Activated naive CD8-positive, alpha-beta T cell treated with anti-CD3 and anti-CD28 coated beads, Interleukin-2, amount 10 ng/mL, durations not matched to agents 7 days and 5 days (primary cell): ENCODE measurements at regions not wholly inside any gene's neighbourhood (a gene's known extent, or its start where the extent isn't known, plus 50 kb on each side); places are given as distances from the start of the nearest gene placed in this dataset.
"Not testable (repeated sequence)": the region's sequence is repeated elsewhere in the genome, so short reads cannot be mapped to it uniquely, and the experiment has no call there.

Experiments used
- ATAC-seq: fragments of 150-1000 bp; cut with Tn5 transposase; one replicate; pipeline ENCODE4 v1.10.0; 2021; ENCODE audit warnings: low read depth, moderate library complexity
- POLR2A ChIA-PET: fragments of 350-600 bp; sonication (Branson Sonifier 250); formaldehyde crosslinking; loops from one replicate; lab custom pipeline; 2021; ENCODE audit warnings: antibody characterized with exemption; lab: Charles Lee
- DNase-seq: peaks from one replicate; pipeline ENCODE4 v3.0.0; 2021
- H3K27ac Mint-ChIP-seq: one replicate; pipeline ENCODE4 v1.8.0; 2022; ENCODE audit warnings: mild to moderate bottlenecking, mixed read lengths
- H3K27me3 Mint-ChIP-seq: one replicate; pipeline ENCODE4 v1.8.0; 2022; ENCODE audit warnings: mild to moderate bottlenecking, moderate library complexity, mixed read lengths
- H3K36me3 Mint-ChIP-seq: one replicate; pipeline ENCODE4 v1.8.0; 2021; ENCODE audit warnings: mild to moderate bottlenecking, mixed read lengths
- H3K4me1 Mint-ChIP-seq: one replicate; pipeline ENCODE4 v1.8.0; 2021; ENCODE audit warnings: mixed read lengths
- H3K4me3 Mint-ChIP-seq: one replicate; pipeline ENCODE4 v1.8.0; 2022; ENCODE audit warnings: mild to moderate bottlenecking, moderate library complexity, mixed read lengths
- H3K9me3 Mint-ChIP-seq: one replicate; pipeline ENCODE4 v1.8.0; 2021; ENCODE audit warnings: mixed read lengths

GRCh38 chr20:55009066-55009465 is 533.7 kb downstream of the DOK5 start:
- Mint-ChIP-seq H3K4me1 (no peaks in the 10 kb centered on the region), H3K36me3 (no peaks in the 10 kb centered on the region), H3K4me3 (no peak overlapping the region), H3K27me3 (no peaks in the 10 kb centered on the region), H3K9me3 (no peaks in the 10 kb centered on the region), H3K27ac (no peak overlapping the region)
- DNase-seq (no peak), ATAC-seq (no peak)
- POLR2A ChIA-PET, result no interaction called here

GRCh38 chr20:55004044-55004443 is 528.7 kb downstream of the DOK5 start:
- Mint-ChIP-seq H3K4me3 (no peak overlapping the region), H3K27me3 (no peaks in the 10 kb centered on the region), H3K36me3 (no peaks in the 10 kb centered on the region), H3K9me3 (peaks cover 3% of the 10 kb centered on the region), H3K4me1 (no peaks in the 10 kb centered on the region), H3K27ac (no peak overlapping the region)
- ATAC-seq (no peak), DNase-seq (no peak)
- POLR2A ChIA-PET, result no interaction called here

- POLR2A ChIA-PET, result no interaction called here
- peaks cover 4% of the 10 kb centered on the region for H3K9me3 Mint-ChIP-seq
- no peak for ATAC-seq
- no peak for DNase-seq
- no peaks in the 10 kb centered on the region for H3K27me3 Mint-ChIP-seq
- H3K27ac Mint-ChIP-seq, result no peak overlapping the region
- H3K4me1 Mint-ChIP-seq, result no peaks in the 10 kb centered on the region
- no peaks in the 10 kb centered on the region for H3K36me3 Mint-ChIP-seq
- no peak overlapping the region for H3K4me3 Mint-ChIP-seq
These were observed 520.2 kb downstream of the DOK5 start for GRCh38 chr20:54995553-54995952.

- Mint-ChIP-seq H3K27me3 (no peaks in the 10 kb centered on the region), H3K4me1 (no peaks in the 10 kb centered on the region), H3K9me3 (peaks cover 4% of the 10 kb centered on the region), H3K36me3 (no peaks in the 10 kb centered on the region), H3K4me3 (no peak overlapping the region), H3K27ac (no peak overlapping the region)
- POLR2A ChIA-PET, result no interaction called here
- ATAC-seq (no peak), DNase-seq (no peak)
These were observed 519.6 kb downstream of the DOK5 start for GRCh38 chr20:54995011-54995410.

- POLR2A ChIA-PET, result no interaction called here
- no peak for ATAC-seq
- no peak overlapping the region for H3K4me3 Mint-ChIP-seq
- no peaks in the 10 kb centered on the region for H3K4me1 Mint-ChIP-seq
- H3K27me3 Mint-ChIP-seq, result no peaks in the 10 kb centered on the region
- no peak for DNase-seq
- H3K9me3 Mint-ChIP-seq, result no peaks in the 10 kb centered on the region
- no peak overlapping the region for H3K27ac Mint-ChIP-seq
- H3K36me3 Mint-ChIP-seq, result no peaks in the 10 kb centered on the region
These were observed 509.7 kb downstream of the DOK5 start for GRCh38 chr20:54985091-54985490.

GRCh38 chr20:54984104-54984448 is 508.7 kb downstream of the DOK5 start:
- POLR2A ChIA-PET, result no interaction called here
- Mint-ChIP-seq H3K27me3 (no peaks in the 10 kb centered on the region), H3K4me3 (no peak overlapping the region), H3K4me1 (no peaks in the 10 kb centered on the region), H3K27ac (no peak overlapping the region), H3K9me3 (no peaks in the 10 kb centered on the region), H3K36me3 (no peaks in the 10 kb centered on the region)
- DNase-seq (no peak), ATAC-seq (no peak)

GRCh38 chr20:54983394-54984103 is 508.2 kb downstream of the DOK5 start:
- POLR2A ChIA-PET, H3K4me1 Mint-ChIP-seq, H3K27me3 Mint-ChIP-seq, DNase-seq, H3K27ac Mint-ChIP-seq, H3K4me3 Mint-ChIP-seq, ATAC-seq, H3K36me3 Mint-ChIP-seq, H3K9me3 Mint-ChIP-seq: not testable (repeated sequence)

GRCh38 chr20:54981175-54981574 is 505.8 kb downstream of the DOK5 start:
- no peak for DNase-seq
- no peaks in the 10 kb centered on the region for H3K36me3 Mint-ChIP-seq
- no peaks in the 10 kb centered on the region for H3K4me1 Mint-ChIP-seq
- ATAC-seq, result no peak
- H3K9me3 Mint-ChIP-seq, result no peaks in the 10 kb centered on the region
- H3K27me3 Mint-ChIP-seq, result no peaks in the 10 kb centered on the region
- no peak overlapping the region for H3K27ac Mint-ChIP-seq
- no peak overlapping the region for H3K4me3 Mint-ChIP-seq
- POLR2A ChIA-PET, result no interaction called here

GRCh38 chr20:54980103-54980960 is 504.9 kb downstream of the DOK5 start:
- Mint-ChIP-seq H3K4me3 (no peak overlapping the region), H3K27me3 (no peaks in the 10 kb centered on the region), H3K27ac (no peak overlapping the region), H3K9me3 (no peaks in the 10 kb centered on the region), H3K36me3 (no peaks in the 10 kb centered on the region), H3K4me1 (no peaks in the 10 kb centered on the region)
- POLR2A ChIA-PET, result no interaction called here
- DNase-seq (no peak), ATAC-seq (no peak)

GRCh38 chr20:54950304-54950703 is 474.9 kb downstream of the DOK5 start:
- Mint-ChIP-seq H3K9me3 (no peaks in the 10 kb centered on the region), H3K27ac (no peak overlapping the region), H3K27me3 (no peaks in the 10 kb centered on the region), H3K4me3 (no peak overlapping the region), H3K36me3 (no peaks in the 10 kb centered on the region), H3K4me1 (no peaks in the 10 kb centered on the region)
- ATAC-seq, result no peak
- POLR2A ChIA-PET, result no interaction called here
- DNase-seq, result no peak

- Mint-ChIP-seq H3K4me3 (no peak overlapping the region), H3K27me3 (no peaks in the 10 kb centered on the region), H3K27ac (no peak overlapping the region), H3K4me1 (no peaks in the 10 kb centered on the region), H3K36me3 (no peaks in the 10 kb centered on the region), H3K9me3 (no peaks in the 10 kb centered on the region)
- no peak for ATAC-seq
- DNase-seq, result no peak
- POLR2A ChIA-PET, result no interaction called here
These were observed 466.3 kb downstream of the DOK5 start for GRCh38 chr20:54941666-54942065.

- Mint-ChIP-seq H3K4me3 (no peak overlapping the region), H3K27me3 (no peaks in the 10 kb centered on the region), H3K9me3 (no peaks in the 10 kb centered on the region), H3K4me1 (no peaks in the 10 kb centered on the region), H3K36me3 (no peaks in the 10 kb centered on the region), H3K27ac (no peak overlapping the region)
- ATAC-seq (no peak), DNase-seq (no peak)
- POLR2A ChIA-PET, result no interaction called here
These were observed 465.1 kb downstream of the DOK5 start for GRCh38 chr20:54940522-54940921.

- ATAC-seq, result no peak
- Mint-ChIP-seq H3K27me3 (no peaks in the 10 kb centered on the region), H3K4me3 (no peak overlapping the region), H3K9me3 (no peaks in the 10 kb centered on the region), H3K36me3 (no peaks in the 10 kb centered on the region), H3K27ac (no peak overlapping the region), H3K4me1 (no peaks in the 10 kb centered on the region)
- POLR2A ChIA-PET, result no interaction called here
- DNase-seq, result no peak
These were observed 463.3 kb downstream of the DOK5 start for GRCh38 chr20:54938707-54939106.

- DNase-seq (no peak), ATAC-seq (no peak)
- Mint-ChIP-seq H3K36me3 (no peaks in the 10 kb centered on the region), H3K27ac (no peak overlapping the region), H3K27me3 (no peaks in the 10 kb centered on the region), H3K4me3 (no peak overlapping the region), H3K9me3 (peaks cover 4% of the 10 kb centered on the region), H3K4me1 (no peaks in the 10 kb centered on the region)
- POLR2A ChIA-PET, result no interaction called here
These were observed 458.0 kb downstream of the DOK5 start for GRCh38 chr20:54933212-54933904.
